ENCODE measurements at regions not wholly inside any gene's neighbourhood (a gene's known extent, or its start where the extent isn't known, plus 50 kb on each side); places are given as distances from the start of the nearest gene placed in this dataset.

DNA sequence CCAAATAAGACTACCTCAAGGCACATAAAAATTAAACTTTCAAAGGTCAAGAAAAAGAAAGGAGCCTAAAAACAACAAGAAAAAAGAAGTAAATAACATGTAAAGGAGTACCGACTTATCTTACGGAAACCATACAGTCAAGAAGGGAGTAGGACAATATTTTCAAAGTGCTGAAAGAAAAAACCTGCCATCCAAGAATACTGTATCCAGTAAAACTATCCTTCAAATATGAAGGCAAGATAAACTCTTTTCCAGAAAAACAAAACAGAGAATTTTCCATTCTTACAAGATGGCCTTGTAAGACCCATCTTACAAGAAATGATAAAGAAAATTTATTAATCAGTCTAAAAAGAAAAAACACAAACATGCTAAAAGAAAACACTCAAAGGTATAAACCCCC lies 302.2 kb downstream of the LMBRD1 start:
- ChIA-PET CTCF (interaction anchor here (0.6 kb wide), 1 partner anchor 145 kb away, joined by 3 read pairs; no protein-coding TSS in a partner anchor), POLR2A (no interaction called here)
- H3K4me3 ChIP-seq (replicated peaks in 1 of 3; ENCODE audit: insufficient read depth in 1 of 3, low read depth in 1 of 3, low read length in 3 of 3), result no peak overlapping the region
- H3K79me2 ChIP-seq (ENCODE audit: control insufficient read depth, insufficient read depth, low read length), result no peaks in the 10 kb centered on the region
- no peak overlapping the region for H2AFZ ChIP-seq (ENCODE audit: low read depth, low read length)
- H3K9me3 ChIP-seq (replicated peaks; ENCODE audit: control insufficient read depth, insufficient read depth, low read length), result peaks cover 3% of the 10 kb centered on the region
- dilution Hi-C loops (cut with MboI; ENCODE audit: extremely low pct_ligation_motif_present, low sequenced_read_pairs) (no loop called here), intact Hi-C loops (cut with micrococcal nuclease) (no loop called here)
- no peaks in the 10 kb centered on the region for H3K27me3 ChIP-seq (ENCODE audit: control insufficient read depth in 2 of 2, insufficient read depth in 2 of 2, low read length in 2 of 2)
- no peak for DNase-seq (ENCODE audit: low read depth, low spot score)
- H3K27ac ChIP-seq (ENCODE audit: insufficient read depth, low read depth, low read length), result no peak overlapping the region
- H3K4me1 ChIP-seq (ENCODE audit: control insufficient read depth, extremely low read depth, insufficient read depth, low read length), result no peaks in the 10 kb centered on the region
- TF ChIP-seq MYC (IDR thresholded peaks at IDR 0.05; ENCODE audit: low read depth, low read length), result no peak
- no peak for FAIRE-seq
- no TSS peak for BruUV-seq (replicated peaks)
- H3K36me3 ChIP-seq (ENCODE audit: control insufficient read depth in 2 of 2, extremely low read depth in 1 of 2, insufficient read depth in 2 of 2, low read length in 2 of 2), result no peaks in the 10 kb centered on the region
- no peaks in the 10 kb centered on the region for H4K20me1 ChIP-seq (replicated peaks; ENCODE audit: control insufficient read depth, extremely low read depth, insufficient read depth, low read length)
- no peak overlapping the region for H3K9ac ChIP-seq (replicated peaks; ENCODE audit: extremely low read depth, insufficient read depth, low read length)
- H3K9me1 ChIP-seq (replicated peaks; ENCODE audit: control insufficient read depth, extremely low read depth, insufficient read depth, low read length), result no peaks in the 10 kb centered on the region
- H3K4me2 ChIP-seq (ENCODE audit: insufficient read depth, low read length), result no peak overlapping the region

DNA sequence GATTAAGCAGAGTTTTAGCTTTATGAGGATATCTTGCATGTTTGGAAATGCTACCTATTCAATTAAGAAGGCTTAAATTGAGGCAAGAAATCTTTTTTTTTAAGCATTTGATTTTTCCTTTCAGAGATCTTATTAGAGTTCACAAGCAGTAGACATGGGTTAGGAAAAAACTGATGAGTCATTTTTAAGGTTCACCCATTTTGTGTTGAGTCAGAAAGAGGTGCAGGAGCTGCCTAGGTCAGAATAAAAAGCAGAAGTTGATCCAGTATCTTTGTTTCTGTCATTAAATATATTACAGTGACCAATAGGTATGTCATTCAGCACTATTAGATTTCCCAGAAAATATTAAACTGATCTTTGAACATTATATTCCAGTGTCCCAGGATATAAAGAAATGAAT lies 306.8 kb downstream of the LMBRD1 start:
- H3K36me3 ChIP-seq (ENCODE audit: control insufficient read depth in 2 of 2, extremely low read depth in 1 of 2, insufficient read depth in 2 of 2, low read length in 2 of 2), result no peaks in the 10 kb centered on the region
- H3K9me3 ChIP-seq (replicated peaks; ENCODE audit: control insufficient read depth, insufficient read depth, low read length), result peaks cover 3% of the 10 kb centered on the region
- H4K20me1 ChIP-seq (replicated peaks; ENCODE audit: control insufficient read depth, extremely low read depth, insufficient read depth, low read length), result no peaks in the 10 kb centered on the region
- H3K9me1 ChIP-seq (replicated peaks; ENCODE audit: control insufficient read depth, extremely low read depth, insufficient read depth, low read length), result no peaks in the 10 kb centered on the region
- H3K79me2 ChIP-seq (ENCODE audit: control insufficient read depth, insufficient read depth, low read length), result no peaks in the 10 kb centered on the region
- no peak overlapping the region for H3K9ac ChIP-seq (replicated peaks; ENCODE audit: extremely low read depth, insufficient read depth, low read length)
- FAIRE-seq (no peak), DNase-seq (ENCODE audit: low read depth, low spot score) (no peak)
- H3K27ac ChIP-seq (ENCODE audit: insufficient read depth, low read depth, low read length), result no peak overlapping the region
- TF ChIP-seq POLR2A (IDR thresholded peaks at IDR 0.05; ENCODE audit: low read depth, low read length) (no peak), FOS (IDR thresholded peaks at IDR 0.05; ENCODE audit: borderline replicate concordance, insufficient read depth, low read length) (no peak), POLR2AphosphoS5 (IDR thresholded peaks at IDR 0.05; ENCODE audit: insufficient read depth, low read depth, low read length) (no peak), MYC (IDR thresholded peaks at IDR 0.05; ENCODE audit: low read depth, low read length) (no peak), EZH2 (IDR thresholded peaks at IDR 0.05; ENCODE audit: borderline replicate concordance, low read depth, low read length, severe bottlenecking) (no peak)
- TF ChIP-seq, protein P1, sequence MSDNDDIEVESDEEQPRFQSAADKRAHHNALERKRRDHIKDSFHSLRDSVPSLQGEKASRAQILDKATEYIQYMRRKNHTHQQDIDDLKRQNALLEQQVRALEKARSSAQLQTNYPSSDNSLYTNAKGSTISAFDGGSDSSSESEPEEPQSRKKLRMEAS (IDR thresholded peaks at IDR 0.05; ENCODE audit: insufficient read depth, insufficient read length), result no peak
- intact Hi-C loops (cut with micrococcal nuclease), result no loop called here
- ChIA-PET POLR2A (no interaction called here), CTCF (no interaction called here)
- no TSS peak for BruUV-seq (replicated peaks)
- no peaks in the 10 kb centered on the region for H3K27me3 ChIP-seq (ENCODE audit: control insufficient read depth in 2 of 2, insufficient read depth in 2 of 2, low read length in 2 of 2)
- no peak overlapping the region for H3K4me3 ChIP-seq (replicated peaks in 1 of 3; ENCODE audit: insufficient read depth in 1 of 3, low read depth in 1 of 3, low read length in 3 of 3)
- dilution Hi-C loops (cut with MboI; ENCODE audit: extremely low pct_ligation_motif_present, low sequenced_read_pairs), result no loop called here
- H3K4me2 ChIP-seq (ENCODE audit: insufficient read depth, low read length), result no peak overlapping the region
- H2AFZ ChIP-seq (ENCODE audit: low read depth, low read length), result no peak overlapping the region
- H3K4me1 ChIP-seq (ENCODE audit: control insufficient read depth, extremely low read depth, insufficient read depth, low read length), result no peaks in the 10 kb centered on the region
